Hematopoietic multipotent progenitor cell treated with erythropoietin and hydrocortisone succinate and interleukin-3 and kit ligand, for 15 days (in vitro differentiated cells): ENCODE measurements at regions not wholly inside any gene's neighbourhood (a gene's known extent, or its start where the extent isn't known, plus 50 kb on each side); places are given as distances from the start of the nearest gene placed in this dataset.
"Not testable (repeated sequence)": the region's sequence is repeated elsewhere in the genome, so short reads cannot be mapped to it uniquely, and the experiment has no call there.

ENCODE experiments used
- DNase-seq: peaks from one replicate; pipeline ENCODE4 v3.0.0-alpha.2; 2015; ENCODE audit warnings: low spot score

GRCh38 chr18:10119991-10120390, 206.2 kb downstream of the VAPA start:
- DNase-seq, result no peak

GRCh38 chr18:10120622-10121021, 206.8 kb downstream of the VAPA start:
- DNase-seq, result no peak

- DNase-seq, result no peak
Measured at GRCh38 chr18:10121028-10121427, 207.2 kb downstream of the VAPA start.

DNA sequence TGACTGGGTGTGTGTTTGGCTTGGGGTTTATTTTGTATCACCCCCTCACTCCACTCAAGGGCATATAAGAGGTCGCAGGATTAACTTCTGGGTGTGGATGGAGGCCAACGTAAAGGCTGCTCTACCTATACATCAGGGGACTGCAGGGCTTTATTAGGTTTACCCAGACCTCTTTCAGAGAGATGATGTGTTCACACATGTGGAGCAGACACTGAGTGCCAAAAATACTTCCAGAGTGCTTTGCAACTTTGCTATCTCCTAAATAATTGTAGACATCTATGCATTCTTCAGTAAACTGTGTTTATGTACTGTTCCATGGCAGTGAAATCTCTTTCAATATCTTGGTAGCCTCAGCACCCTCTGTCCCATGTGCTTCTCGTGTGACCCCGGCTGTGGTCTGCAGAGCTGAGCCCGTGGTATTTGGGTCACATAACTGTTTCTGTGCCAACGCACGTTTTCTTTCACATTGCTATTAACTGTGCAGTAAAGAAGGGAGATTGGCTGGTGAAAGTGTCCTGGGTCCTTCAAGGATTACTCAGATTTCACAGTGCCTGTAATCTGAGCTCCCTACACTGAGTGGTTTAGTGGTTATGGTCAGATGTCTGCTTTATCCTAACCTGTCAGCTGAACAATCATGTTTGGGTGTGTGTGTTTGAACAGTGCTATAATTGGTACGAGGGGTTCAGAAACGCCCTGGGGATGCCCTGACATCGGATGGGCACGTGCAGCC, 208.1 kb downstream of the VAPA start:
- no peak for DNase-seq

- DNase-seq, result no peak
Measured at GRCh38 chr18:10122988-10123950, 209.5 kb downstream of the VAPA start.

- DNase-seq, result no peak
Measured at GRCh38 chr18:10124071-10124470, 210.3 kb downstream of the VAPA start.

GRCh38 chr18:10124557-10124956, 210.7 kb downstream of the VAPA start:
- DNase-seq, result no peak

DNA sequence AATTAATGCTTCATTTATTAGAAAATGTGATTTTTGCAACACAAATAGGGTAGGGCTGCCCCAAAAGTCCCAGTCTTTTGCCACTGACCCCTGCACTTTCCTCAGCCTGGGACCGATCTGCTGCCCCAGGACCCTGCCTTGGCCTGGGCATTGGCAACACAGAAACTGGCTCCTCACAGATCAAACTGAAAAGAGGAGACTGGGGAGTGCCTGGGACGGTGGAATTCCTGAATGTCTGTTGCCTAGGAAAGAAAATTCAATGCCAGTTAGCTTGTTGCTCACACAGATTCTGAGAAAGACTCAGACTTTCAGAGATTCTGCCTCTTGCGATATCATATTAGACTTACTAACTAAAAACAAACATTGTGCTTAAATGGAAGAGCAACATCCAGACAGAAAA, 211.2 kb downstream of the VAPA start:
- DNase-seq, result no peak

- DNase-seq, result no peak
Measured at GRCh38 chr18:10127729-10128128, 213.9 kb downstream of the VAPA start.

- no peak for DNase-seq
Measured at GRCh38 chr18:10128921-10129501, 215.2 kb downstream of the VAPA start.

DNA sequence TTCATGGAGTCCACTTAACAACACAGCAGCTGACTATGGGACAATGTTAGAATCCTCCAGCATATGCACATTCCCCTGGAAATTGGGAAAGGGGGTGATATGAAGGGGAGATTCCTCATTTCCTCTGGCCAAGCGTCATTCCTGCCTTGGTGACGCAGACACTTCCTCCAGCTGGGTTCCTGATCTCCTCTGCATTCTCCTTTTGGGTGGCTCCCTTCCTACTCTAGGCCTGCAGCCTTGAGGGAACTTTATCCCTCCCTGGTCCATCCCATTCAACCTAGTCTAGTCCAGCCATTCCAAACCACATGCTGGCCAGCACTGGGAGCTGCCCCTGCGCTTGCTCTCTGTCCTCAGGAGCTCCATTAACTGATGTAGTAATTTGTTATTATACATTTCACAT, 216.8 kb downstream of the VAPA start:
- no peak for DNase-seq

GRCh38 chr18:10131081-10131459, 217.3 kb downstream of the VAPA start:
- DNase-seq, result no peak

DNA sequence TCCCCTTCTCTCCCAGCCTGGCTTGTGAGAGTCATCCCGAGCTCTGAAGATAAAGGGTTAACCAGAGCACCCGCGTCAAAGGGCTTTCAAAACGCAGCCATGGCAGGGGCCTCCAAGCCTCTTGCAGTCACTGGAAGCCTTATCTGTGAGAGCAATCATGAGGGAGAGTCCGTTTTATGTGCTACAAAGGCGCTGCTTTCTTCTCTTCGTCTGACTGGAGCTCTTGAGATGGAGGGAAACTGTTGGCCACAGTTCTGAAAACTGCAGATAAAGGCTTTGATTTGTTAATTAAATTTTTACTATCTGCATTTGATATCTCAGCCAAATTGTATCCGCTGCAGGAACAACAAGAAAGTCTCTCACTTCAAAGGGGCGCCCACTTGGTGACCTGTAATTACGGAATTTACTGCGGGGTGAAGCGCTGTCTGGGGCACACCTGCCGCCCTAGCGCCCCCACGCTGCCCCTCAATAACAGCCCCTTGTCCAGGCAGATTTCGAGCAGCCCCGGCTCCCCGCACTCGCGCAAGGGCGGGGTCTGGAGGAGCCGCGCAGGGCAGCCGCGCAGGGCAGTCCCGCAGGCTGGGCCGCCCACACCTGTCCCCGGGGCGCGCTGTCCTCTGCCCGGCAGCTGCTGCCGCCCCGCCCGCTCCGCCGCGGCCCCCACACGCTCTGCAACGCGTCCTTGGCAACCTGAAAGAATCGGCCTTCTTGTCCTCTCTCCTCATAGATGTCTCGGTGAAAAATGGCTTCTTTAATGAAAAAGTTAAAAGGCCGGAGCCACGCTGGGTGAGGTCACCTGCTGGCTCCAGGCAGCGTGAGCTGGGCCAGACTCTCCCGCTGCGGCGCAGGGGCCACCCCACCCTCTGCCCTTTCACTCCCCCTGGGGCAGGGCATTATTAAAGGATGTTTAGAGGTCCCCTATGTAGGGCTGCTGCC, 217.9 kb downstream of the VAPA start:
- no peak for DNase-seq

DNA sequence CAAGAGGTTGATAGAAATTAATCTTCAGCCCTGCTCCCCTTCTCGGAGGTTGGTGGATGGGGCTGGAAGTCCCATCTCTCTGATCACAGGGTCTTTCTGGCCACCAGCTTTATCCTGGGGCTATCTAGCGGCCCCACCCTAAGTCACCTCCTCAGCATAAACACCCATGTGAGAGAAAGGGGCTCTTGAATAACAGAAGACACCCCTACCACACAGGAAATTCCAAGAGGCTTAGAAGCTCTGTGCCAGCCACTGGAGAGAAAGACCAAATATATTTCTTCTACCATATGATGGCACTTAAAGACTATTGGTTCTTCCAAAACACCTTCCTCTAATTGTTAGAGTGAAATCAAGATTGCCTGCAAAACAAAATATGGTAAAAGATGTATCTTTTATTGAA, 219.7 kb downstream of the VAPA start:
- no peak for DNase-seq

- DNase-seq, result no peak
Measured at GRCh38 chr18:10134204-10134603, 220.4 kb downstream of the VAPA start.

DNA sequence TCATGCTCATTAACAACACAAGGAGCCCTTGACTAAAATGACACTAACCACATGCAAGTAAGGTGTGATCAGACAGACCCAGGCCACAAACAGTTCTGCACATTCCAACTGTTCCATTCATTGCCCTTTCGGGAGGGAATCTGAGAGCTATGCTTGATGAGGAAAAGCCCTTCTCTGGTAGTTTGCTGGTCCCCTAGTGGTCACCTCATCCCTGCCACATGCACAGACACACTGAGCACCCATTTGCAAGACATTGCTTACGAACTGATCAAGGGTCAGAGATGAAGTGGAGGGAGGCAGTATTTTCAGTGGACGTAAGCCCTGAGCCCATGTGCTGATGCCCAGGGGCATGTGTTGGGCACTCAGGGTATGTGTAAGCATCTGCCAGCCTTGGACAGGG, 220.9 kb downstream of the VAPA start:
- not testable (repeated sequence) for DNase-seq

DNA sequence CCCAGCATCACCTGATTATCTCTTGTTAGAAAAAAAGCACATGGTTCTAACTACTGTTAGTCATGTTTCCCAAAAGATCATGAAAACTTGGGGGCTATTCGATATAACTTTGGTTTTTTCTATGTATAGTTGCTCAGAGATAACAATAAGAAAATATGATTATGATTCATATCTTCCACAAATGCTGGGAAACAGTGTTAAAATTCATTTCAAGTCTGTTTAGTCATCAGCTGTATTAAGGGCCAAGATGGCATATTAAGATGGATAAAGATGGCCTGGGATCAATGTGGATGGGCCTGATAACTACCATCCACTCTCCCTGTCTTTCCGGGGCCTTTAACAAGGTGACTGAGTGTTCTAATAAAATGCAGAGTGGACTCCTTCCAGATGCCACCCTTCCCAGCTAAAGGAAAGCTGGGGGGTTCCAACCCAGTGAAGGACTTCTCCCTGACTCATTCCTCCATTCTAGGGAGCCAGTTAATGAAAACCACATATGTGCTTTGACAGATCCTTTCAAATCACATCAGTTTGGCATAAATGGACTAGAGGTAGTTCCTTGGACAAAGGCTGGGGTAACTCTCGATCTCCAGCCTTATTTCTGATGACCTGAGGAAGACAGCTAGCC, 221.6 kb downstream of the VAPA start:
- no peak for DNase-seq

GRCh38 chr18:10138719-10139118, 224.9 kb downstream of the VAPA start:
- DNase-seq, result no peak

DNA sequence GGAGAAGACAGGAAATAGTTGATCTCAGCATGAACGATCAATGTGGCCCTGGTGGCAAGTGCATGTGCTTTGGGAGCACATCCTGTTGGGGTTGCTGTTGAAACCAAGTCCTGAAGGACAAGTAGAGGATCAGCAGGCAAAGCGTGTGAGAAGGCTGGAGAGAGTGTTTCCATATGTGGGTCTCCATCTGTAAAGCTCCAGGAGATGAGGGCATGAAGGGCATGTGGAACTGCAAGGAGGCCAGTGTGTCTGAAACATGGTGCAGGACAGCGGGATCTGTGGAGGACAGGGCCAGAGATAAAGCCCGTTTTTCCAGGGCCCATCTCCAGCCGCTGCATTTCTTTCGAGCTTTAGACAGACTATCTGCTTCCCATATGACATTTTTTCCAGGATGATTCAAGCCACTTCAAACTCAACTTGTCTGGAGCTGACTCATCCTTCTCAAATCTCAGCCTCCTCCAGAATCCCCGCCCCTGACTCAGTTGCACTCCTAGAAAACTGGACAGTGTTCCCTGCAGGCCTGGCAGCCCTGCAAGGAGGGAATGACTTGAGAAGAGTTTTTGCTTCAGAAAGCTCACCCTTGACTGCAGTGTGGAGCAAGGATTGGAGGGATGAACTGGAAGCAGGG, 226.1 kb downstream of the VAPA start:
- DNase-seq, result no peak

DNA sequence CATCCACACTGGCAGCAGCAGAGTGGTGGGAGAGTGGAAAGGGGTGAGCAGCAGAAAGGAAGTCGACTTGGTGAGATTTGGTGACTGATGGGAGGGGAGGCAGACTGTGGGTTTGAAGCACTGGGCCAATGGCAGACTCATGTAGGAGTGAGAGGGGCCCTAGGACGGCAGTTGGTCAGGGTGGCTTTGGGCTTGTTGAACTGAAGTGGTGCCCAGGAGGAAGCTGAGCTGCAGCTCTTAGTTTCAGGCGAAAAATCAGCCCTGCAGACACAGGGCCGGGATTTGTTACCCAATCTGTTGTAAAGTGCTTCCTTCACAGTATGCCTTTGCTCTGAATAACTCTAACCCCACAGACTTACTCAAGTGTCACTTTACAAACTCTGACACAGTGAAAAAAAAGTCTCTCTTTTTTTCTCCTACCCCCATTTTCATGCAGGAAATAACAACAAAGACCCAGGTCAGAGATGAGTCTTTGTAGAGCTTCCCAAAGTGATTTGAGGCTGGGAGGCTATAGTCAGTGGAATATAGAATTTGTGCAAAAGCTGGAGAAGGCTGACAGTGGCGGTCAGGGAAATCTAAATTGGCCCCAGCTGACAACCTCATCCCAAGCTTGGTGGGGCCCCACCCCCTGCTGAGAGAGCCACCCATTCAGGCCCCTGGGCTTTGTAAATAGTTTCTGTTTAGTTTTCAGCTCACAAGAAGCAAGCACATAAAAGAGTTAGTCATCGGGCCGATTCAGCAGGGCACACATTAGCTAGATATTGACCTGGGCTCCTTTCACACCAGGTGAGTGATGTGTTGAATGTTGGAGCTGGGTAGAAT, 226.9 kb downstream of the VAPA start:
- no peak for DNase-seq
